COLO829 (cell line): ENCODE measurements at regions not wholly inside any gene's neighbourhood (a gene's known extent, or its start where the extent isn't known, plus 50 kb on each side); places are given as distances from the start of the nearest gene placed in this dataset.
"Not testable (repeated sequence)": the region's sequence is repeated elsewhere in the genome, so short reads cannot be mapped to it uniquely, and the experiment has no call there.

Source experiments
- DNase-seq: peaks from one replicate; pipeline ENCODE4 v3.0.0; 2012; ENCODE audit warnings: low spot score

DNA sequence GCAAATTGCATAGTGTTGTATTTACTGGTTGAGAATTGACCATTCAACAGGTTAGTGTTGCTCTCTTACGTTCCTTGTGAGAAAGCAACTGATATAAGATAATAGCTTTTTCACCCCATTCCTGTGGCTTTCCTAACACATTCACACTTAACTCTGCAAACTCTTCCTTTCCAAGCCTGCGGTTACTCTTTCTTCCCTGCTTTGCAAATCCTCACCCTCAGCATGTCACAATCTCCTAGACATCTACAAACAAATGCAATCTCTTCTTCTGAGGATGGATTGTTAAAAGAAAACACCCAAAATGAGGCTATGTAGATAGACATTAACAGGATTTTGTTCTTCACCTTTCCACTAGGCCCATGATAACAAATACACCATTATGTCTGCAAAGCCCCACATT, 771.7 kb upstream of the PCDH7 start:
- no peak for DNase-seq

GRCh38 chr4:29948858-29949257, 771.3 kb upstream of the PCDH7 start:
- no peak for DNase-seq

DNA sequence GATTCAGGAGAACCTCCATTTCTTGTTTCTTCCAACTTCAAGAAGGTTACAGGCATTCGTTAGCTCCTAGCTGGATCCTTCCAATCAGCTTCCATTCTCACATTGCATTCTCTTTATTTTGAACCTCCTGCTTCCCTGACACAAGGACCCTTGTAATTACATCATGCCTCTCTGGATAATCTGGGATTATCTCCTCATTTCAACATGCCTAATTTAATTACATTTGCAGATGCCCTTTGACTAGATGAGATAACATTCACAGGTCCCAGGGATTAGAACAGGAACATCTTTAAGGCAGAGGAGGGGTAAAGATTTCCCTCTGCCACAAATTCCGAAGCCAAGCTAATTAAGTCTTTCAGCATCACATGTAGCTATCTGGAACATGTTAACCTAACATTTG, 753.8 kb upstream of the PCDH7 start:
- DNase-seq: no peak

DNA sequence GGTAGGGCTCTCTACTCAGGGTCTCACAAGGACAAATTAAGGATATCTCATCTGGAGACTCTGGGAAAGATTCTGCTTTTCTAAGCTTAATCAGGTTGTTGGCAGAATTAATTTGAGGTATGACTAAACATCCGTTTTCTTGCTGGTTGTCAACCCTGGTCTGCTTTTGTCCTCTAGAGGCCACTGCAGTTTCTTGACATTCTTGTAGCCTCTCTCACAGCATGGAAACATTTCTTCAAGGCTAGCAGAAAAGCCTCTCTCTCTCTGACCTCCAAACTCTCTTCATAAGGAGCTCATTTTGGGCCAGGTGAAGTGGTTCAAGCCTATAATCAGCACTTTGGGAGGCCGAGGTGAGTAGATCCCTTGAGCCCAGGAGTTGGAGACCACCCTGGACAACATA, 749.5 kb upstream of the PCDH7 start:
- DNase-seq: no peak

DNA sequence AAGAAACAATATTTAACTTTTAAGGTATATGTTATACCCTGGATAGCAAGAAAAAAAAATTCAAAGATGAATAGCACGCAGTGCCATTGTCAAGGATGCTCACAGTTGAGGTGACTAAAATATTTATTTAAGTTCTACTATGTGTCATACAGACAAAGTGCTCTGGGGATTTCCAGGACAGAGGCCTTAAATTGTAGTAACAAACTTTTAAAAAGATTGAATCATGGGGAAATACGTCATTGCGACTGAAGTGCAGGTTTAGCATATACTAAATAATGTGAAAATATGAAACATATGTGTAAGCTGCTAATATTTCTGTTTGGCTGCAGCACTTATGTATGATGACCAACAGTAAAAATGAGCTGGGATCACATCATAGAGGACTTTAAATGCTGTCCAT, 748.0 kb upstream of the PCDH7 start:
- no peak for DNase-seq

DNA sequence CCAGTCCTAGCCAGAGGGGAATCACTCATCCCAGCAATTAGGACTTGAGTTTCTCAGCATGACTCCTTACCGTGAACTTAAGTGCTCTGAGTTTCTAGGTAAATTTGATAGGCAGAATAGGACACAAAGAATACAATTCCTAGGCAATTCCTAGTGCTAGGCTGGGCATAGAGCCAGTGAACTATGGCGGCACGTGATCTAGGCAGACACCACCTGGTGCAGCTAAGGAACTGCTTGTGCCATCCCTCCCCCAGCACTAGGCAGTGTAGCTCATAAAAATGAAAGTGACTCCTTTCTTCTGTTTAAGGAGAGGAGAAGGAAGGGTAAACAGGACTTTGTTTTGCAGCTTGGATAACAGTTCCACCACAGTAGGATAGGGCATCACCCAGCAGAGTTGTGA, 736.3 kb upstream of the PCDH7 start:
- DNase-seq: no peak

- no peak for DNase-seq
Measured at GRCh38 chr4:30001628-30002027, 718.5 kb upstream of the PCDH7 start.

- no peak for DNase-seq
Measured at GRCh38 chr4:30002341-30002740, 717.8 kb upstream of the PCDH7 start.

DNA sequence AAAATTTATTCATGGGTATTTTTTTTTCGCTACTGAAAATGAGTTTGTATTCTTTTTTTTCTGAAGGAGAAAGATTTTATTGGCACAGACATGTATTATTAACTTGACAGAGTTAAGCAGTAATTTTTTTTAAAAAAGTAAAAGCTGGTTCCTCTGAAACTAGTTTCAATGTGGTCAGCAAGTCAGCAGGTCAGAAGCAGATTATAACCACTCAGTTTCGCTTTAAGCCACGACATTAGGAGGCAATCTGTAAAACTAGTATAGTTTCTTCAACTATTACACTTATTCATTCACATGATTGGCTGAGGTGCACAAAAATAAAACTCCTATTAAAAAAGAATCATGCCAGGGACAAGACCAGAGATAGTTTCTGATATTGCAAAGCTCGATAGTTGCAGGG, 714.2 kb upstream of the PCDH7 start:
- DNase-seq: no peak

GRCh38 chr4:30024526-30024925, 695.6 kb upstream of the PCDH7 start:
- DNase-seq: no peak

DNA sequence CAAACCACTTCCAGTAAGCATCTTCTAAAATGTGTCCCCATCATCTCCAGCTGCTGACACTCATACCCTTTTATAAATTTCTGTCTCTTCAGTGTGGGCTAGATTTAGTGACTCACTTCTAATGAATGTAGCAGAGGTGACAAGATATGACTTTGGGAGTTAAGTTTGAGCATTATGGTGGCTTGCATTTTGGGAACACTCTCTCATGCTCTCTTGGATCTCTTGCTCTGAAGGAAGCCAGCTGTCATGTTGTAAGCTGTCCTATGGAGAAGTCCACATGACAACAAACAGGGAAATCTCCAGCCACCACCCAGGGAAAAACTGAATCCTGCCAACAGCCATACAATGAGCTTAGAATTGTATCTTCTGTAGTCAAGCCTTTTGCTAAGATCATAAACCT, 691.3 kb upstream of the PCDH7 start:
- no peak for DNase-seq

GRCh38 chr4:30056016-30056766, 664.0 kb upstream of the PCDH7 start:
- DNase-seq: no peak

DNA sequence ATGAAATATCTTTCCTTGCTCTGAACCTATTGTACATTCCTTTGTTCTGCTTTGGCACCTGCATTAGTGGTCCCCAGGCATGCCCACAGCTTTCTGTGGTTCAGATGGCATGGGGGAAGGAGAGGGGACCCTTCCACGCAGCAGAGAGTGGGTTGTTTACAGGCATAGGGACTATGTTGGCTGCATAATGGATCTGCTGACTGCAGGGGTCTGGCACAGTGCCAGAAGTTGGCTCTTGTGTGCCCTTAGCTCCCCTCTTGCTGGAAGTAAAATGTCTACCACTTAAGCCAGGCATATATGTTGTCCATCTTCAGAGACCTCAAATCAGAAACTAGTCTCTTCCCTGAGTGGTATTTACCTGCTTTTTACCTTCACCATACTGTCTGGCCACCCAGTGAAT, 651.9 kb upstream of the PCDH7 start:
- DNase-seq: no peak

DNA sequence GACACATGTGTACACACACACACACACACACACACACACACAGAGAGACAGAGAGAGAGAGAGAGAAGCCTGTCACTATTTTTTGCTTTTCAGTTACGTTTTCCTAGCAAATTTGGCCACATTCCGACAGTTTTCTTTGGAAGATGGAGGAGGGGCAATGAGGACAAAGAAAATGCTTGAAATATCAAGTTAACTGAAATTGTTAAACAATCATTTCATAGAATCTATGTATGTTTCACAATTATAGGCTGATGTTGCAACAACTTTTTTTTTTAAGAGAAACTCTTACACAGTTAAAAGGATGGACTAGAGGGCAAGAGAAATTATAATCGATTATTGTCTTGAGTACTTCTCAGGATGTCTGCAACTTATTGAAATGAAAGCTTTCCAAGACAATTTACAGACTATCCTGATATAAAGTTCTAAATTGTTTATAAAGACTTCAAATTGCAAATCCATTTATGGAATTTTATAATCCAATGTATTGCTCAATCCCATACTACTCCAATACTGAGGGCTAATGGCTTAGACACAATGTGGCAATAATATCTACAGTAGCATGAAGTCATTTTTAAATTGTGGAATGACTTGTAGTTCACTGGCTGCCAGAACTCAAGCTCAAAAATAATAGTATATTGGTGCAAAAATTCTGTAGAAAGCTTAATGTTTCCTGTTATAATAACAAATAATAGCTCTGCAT, 647.0 kb upstream of the PCDH7 start:
- no peak for DNase-seq

- not testable (repeated sequence) for DNase-seq
Measured at GRCh38 chr4:30092420-30093128, 627.6 kb upstream of the PCDH7 start.

DNA sequence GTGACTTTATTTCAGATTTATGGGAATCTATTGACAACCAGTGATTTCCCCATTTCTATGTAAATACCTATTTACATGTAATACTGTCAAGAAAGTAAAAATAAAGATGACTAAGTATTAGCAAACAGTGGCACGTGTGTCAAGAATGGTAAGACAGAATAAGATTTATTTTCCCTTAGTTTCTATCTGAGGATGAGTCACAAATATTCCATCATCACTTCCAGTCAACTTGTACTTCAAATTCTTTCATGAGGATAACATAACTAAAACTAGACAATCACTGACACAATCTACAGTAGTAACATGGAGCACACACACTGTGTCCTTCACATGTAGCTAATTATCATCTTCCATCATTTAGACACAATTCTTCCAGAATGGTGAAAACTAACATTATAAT, 625.3 kb upstream of the PCDH7 start:
- no peak for DNase-seq

DNA sequence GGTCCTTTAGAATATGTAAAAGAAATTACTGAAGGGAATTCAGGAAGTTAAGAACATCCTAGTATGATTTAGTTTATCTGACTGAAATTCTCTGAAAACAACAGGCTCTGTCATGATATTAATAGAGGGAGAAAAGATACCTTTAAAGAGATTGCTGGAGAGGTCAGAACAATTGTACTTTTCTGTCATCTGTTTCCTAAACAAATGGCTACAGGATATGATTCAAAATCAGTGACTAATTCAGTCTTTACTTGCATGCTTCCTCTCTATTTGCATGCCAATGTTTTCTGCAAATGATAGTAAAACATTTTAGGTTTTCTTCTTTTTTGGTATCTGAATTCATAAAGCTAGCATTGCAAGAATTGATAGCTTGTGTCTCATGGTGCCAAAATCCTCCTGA, 616.7 kb upstream of the PCDH7 start:
- DNase-seq: peak; percentile 1

- DNase-seq: peak; percentile 54
Measured at GRCh38 chr4:30116401-30116800, 603.8 kb upstream of the PCDH7 start.

GRCh38 chr4:30117433-30117832, 602.7 kb upstream of the PCDH7 start:
- peak; percentile 16 for DNase-seq

DNA sequence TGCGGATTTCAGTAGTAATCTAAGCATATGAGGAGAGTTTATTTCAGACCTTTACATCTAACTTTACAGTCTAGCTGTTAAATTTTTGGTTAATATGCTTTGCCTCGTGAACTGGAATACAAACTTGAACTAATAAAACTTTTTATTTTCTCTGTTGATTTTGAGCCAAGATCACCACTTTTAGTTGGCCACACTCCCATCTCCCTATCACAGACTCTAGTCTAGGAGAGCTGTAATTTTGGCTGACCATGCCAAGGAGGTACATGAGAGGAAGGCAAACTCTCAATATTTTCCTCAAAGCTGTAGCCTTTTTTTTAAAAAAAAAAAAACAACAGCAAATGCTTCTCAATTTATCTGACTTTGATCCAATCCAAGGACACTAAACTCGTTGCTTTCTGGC, 597.5 kb upstream of the PCDH7 start:
- DNase-seq: no peak

GRCh38 chr4:30124621-30125020, 595.5 kb upstream of the PCDH7 start:
- DNase-seq: not testable (repeated sequence)

DNA sequence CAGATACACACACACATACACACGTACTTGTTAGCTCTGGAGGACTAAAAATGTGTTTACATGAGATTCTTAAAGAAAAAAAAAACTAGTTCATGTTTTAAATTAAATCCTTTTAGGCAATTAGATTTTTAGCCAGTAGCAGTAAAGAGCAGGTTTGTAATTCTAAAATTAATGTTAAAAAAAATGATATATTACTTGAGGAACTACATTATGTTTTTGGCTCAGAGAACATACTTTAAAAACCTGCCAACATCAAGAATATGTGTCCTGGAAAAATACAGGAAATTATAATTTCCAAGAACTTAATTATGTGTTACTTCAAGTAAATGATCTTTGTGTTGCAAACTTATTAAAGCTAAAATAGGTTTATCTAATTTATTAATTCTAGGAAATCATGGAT, 594.3 kb upstream of the PCDH7 start:
- DNase-seq: no peak

GRCh38 chr4:30126351-30126750, 593.8 kb upstream of the PCDH7 start:
- DNase-seq: no peak
